ENCODE measurements at regions not wholly inside any gene's neighbourhood (a gene's known extent, or its start where the extent isn't known, plus 50 kb on each side); places are given as distances from the start of the nearest gene placed in this dataset.
A peak's percentile ranks its signal among the peaks of the same experiment; 100 is the strongest.

DNA sequence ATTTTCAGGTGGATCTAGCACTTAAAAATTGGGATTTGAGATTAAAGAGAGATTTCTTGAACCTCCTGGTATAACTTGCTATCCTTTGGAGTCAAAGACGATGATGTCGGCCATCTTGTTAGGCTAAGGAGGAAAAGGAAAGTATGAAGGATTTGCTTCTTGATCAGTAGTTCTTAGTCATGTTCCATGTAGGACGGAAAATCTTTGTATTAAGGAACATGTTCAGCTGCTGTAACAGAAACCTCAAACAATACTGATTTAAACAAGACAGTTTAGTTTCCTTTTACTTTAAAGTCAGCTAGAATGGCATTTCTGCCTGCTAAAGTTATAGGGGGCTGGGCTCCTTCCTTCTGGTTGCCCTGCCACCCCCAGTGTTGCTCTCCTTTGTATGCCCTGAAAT, 56.4 kb upstream of the MGAT5 start:
- no peaks in the 10 kb centered on the region for H3K9me3 Mint-ChIP-seq

GRCh38 chr2:134198006-134198634, 55.8 kb upstream of the MGAT5 start:
- no peak for DNase-seq
- no peak overlapping the region for H3K27ac Mint-ChIP-seq
- H3K4me3 Mint-ChIP-seq = no peak overlapping the region
- H3K36me3 Mint-ChIP-seq (ENCODE audit: low read depth) = no peaks in the 10 kb centered on the region
- TF ChIP-seq, protein P1, sequence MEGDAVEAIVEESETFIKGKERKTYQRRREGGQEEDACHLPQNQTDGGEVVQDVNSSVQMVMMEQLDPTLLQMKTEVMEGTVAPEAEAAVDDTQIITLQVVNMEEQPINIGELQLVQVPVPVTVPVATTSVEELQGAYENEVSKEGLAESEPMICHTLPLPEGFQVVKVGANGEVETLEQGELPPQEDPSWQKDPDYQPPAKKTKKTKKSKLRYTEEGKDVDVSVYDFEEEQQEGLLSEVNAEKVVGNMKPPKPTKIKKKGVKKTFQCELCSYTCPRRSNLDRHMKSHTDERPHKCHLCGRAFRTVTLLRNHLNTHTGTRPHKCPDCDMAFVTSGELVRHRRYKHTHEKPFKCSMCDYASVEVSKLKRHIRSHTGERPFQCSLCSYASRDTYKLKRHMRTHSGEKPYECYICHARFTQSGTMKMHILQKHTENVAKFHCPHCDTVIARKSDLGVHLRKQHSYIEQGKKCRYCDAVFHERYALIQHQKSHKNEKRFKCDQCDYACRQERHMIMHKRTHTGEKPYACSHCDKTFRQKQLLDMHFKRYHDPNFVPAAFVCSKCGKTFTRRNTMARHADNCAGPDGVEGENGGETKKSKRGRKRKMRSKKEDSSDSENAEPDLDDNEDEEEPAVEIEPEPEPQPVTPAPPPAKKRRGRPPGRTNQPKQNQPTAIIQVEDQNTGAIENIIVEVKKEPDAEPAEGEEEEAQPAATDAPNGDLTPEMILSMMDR (IDR thresholded peaks at IDR 0.05) = no peak
- H3K4me1 Mint-ChIP-seq = peaks cover 28% of the 10 kb centered on the region
- H3K9me3 Mint-ChIP-seq = no peaks in the 10 kb centered on the region
- H3K27me3 Mint-ChIP-seq (ENCODE audit: low read depth, poor library complexity) = no peaks in the 10 kb centered on the region

More for the DNA sequence above, 56.4 kb upstream of the MGAT5 start:
- H3K27ac Mint-ChIP-seq = no peak overlapping the region
- no peaks in the 10 kb centered on the region for H3K36me3 Mint-ChIP-seq (ENCODE audit: low read depth)
- H3K4me1 Mint-ChIP-seq = peaks cover 28% of the 10 kb centered on the region
- DNase-seq = no peak
- H3K4me3 Mint-ChIP-seq = no peak overlapping the region
- H3K27me3 Mint-ChIP-seq (ENCODE audit: low read depth, poor library complexity) = no peaks in the 10 kb centered on the region
- TF ChIP-seq, protein P1 (IDR thresholded peaks at IDR 0.05) = no peak

DNA sequence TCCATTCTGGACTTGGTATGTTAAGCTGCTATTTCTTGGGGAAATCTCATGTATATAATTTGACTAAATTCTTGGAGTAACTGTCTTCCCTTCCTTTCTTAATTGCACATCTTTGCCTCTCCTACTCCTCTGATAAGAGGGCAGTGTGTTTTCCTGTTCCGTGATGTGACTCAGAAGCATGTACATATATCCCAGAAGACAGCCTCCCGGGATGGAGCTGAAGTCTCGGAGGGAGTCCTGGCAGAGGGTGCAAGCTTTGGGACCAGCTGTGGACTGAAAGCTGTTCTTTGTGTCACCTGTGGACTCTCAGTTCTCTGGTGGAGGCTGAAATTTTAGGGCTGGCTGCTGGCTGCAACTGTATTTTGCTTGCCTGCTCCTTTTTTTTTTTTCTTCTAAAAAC, 54.7 kb upstream of the MGAT5 start:
- TF ChIP-seq, protein P1 (IDR thresholded peaks at IDR 0.05) = no peak
- Mint-ChIP-seq H3K4me1 (peaks cover 20% of the 10 kb centered on the region), H3K27me3 (ENCODE audit: low read depth, poor library complexity) (no peaks in the 10 kb centered on the region), H3K36me3 (ENCODE audit: low read depth) (no peaks in the 10 kb centered on the region), H3K9me3 (no peaks in the 10 kb centered on the region), H3K27ac (peak overlapping the region; percentile 5), H3K4me3 (no peak overlapping the region)
- no peak for DNase-seq

DNA sequence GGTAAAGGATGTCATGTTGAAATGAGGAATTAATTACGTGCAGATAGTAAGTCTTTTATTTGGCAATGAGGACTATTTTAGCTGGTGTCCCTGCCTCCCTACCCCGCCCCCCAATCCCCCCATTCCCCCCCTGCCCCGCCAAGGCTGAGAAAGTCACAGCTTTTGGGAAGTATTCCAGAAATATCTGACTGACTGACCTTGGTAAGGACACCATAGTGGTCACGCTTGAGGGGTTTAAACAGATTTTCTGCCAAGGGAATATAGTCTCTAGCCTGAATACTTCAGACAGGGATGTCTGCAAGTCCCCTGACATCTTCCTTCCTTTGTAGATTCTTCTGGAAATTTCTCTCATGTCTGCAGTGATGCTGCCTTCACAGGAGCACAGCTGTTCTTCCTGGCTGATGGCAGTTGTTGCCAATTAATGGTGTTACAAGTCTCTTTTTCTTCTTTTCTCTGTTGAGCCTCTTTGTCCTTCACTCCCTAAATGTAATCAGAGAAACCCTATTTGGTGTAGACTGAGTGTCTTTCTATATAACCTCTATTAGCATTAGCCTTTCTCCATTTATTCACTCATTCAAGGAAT, 53.7 kb upstream of the MGAT5 start:
- Mint-ChIP-seq H3K4me1 (peaks cover 20% of the 10 kb centered on the region), H3K27me3 (ENCODE audit: low read depth, poor library complexity) (no peaks in the 10 kb centered on the region), H3K27ac (no peak overlapping the region), H3K36me3 (ENCODE audit: low read depth) (no peaks in the 10 kb centered on the region), H3K4me3 (no peak overlapping the region), H3K9me3 (no peaks in the 10 kb centered on the region)
- DNase-seq = no peak
- TF ChIP-seq, protein P1 (IDR thresholded peaks at IDR 0.05) = no peak

DNA sequence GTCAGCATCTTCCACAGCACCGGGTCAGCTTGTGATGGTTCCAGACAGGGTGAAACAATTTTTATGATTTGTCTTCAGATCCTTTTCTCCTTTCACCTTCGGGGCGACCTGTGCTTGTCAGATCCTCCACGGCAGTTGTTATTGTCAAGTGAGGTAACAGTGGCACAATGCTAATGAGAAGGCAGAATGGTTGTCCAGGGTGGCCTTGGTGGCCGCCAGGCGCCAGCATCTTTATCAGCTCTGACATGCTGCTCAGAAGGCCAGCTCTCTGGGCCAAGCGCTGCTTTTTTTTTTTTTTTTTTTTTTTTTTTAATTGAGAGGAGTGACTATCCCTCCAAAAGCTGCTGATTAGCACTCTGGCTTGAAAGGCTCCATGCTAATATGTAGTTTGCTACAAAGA, 52.3 kb upstream of the MGAT5 start:
- Mint-ChIP-seq H3K36me3 (ENCODE audit: low read depth) (no peaks in the 10 kb centered on the region), H3K9me3 (no peaks in the 10 kb centered on the region), H3K4me3 (no peak overlapping the region), H3K4me1 (peaks cover 20% of the 10 kb centered on the region), H3K27ac (no peak overlapping the region), H3K27me3 (ENCODE audit: low read depth, poor library complexity) (no peaks in the 10 kb centered on the region)
- TF ChIP-seq, protein P1 (IDR thresholded peaks at IDR 0.05) = no peak
- DNase-seq = no peak

DNA sequence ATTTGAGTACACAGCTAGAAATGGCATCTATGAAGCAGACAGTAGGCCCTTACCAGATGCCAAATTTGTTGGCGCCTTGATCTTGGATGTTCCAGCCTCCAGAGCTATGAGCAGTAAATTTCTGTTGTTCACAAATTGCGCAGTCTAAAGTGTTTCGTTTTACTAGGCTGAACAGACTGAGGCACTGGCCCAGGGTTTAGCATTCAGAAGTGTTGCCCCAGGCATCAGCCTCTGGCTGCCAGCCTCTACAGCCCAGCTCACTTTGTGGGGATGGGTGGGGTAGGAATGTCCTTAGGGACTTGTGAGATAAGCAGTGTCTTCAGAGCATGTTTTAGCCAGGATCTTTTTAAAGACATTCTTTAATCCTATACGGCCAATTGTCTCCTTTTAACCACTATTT, 51.5 kb upstream of the MGAT5 start:
- H3K9me3 Mint-ChIP-seq = no peaks in the 10 kb centered on the region
- no peak for DNase-seq
- no peaks in the 10 kb centered on the region for H3K36me3 Mint-ChIP-seq (ENCODE audit: low read depth)
- no peak overlapping the region for H3K4me3 Mint-ChIP-seq
- TF ChIP-seq, protein P1 (IDR thresholded peaks at IDR 0.05) = no peak
- no peak overlapping the region for H3K27ac Mint-ChIP-seq
- no peaks in the 10 kb centered on the region for H3K27me3 Mint-ChIP-seq (ENCODE audit: low read depth, poor library complexity)
- peaks cover 25% of the 10 kb centered on the region for H3K4me1 Mint-ChIP-seq
